Naive B cell (primary cell): ENCODE measurements at regions not wholly inside any gene's neighbourhood (a gene's known extent, or its start where the extent isn't known, plus 50 kb on each side); places are given as distances from the start of the nearest gene placed in this dataset.

ENCODE experiments used
- ATAC-seq, 2 donors: fragments of 150-1000 bp; cut with Tn5 transposase; 2 replicates each; pipeline ENCODE4 v1.10.0; 2021; ENCODE audit warnings: low read depth in 2 of 2, mild to moderate bottlenecking in 2 of 2, moderate library complexity in 2 of 2
- DNase-seq: peaks from one replicate; pipeline ENCODE4 v3.0.0; 2022
- H3K27ac Mint-ChIP-seq, 6 donors: one replicate each; pipeline ENCODE4 v1.8.0; 2020 to 2022; ENCODE audit warnings: mild to moderate bottlenecking in 6 of 6, mixed read lengths in 6 of 6, moderate library complexity in 5 of 6, inconsistent platforms in 2 of 6
- H3K27me3 Mint-ChIP-seq, 3 donors: one replicate each; pipeline ENCODE4 v1.8.0; 2021 to 2022; ENCODE audit warnings: mixed read lengths in 3 of 3, mild to moderate bottlenecking in 1 of 3
- H3K36me3 Mint-ChIP-seq, 2 donors: one replicate each; pipeline ENCODE4 v1.8.0; 2020 to 2022; ENCODE audit warnings: mixed read lengths in 2 of 2, inconsistent platforms in 1 of 2, mild to moderate bottlenecking in 1 of 2
- H3K4me1 Mint-ChIP-seq, 3 donors: one replicate each; pipeline ENCODE4 v1.8.0; 2020 to 2022; ENCODE audit warnings: mixed read lengths in 3 of 3, inconsistent platforms in 1 of 3, mild to moderate bottlenecking in 1 of 3, moderate library complexity in 1 of 3
- H3K4me3 Mint-ChIP-seq, 8 donors: one replicate each; pipeline ENCODE4 v1.8.0; 2020 to 2022; ENCODE audit warnings: mild to moderate bottlenecking in 8 of 8, mixed read lengths in 8 of 8, moderate library complexity in 8 of 8, inconsistent platforms in 2 of 8
- H3K9me3 Mint-ChIP-seq, 7 donors: one replicate each; pipeline ENCODE4 v1.8.0; 2020 to 2022; ENCODE audit warnings: mixed read lengths in 7 of 7, mild to moderate bottlenecking in 5 of 7, inconsistent platforms in 2 of 7, moderate library complexity in 1 of 7

DNA sequence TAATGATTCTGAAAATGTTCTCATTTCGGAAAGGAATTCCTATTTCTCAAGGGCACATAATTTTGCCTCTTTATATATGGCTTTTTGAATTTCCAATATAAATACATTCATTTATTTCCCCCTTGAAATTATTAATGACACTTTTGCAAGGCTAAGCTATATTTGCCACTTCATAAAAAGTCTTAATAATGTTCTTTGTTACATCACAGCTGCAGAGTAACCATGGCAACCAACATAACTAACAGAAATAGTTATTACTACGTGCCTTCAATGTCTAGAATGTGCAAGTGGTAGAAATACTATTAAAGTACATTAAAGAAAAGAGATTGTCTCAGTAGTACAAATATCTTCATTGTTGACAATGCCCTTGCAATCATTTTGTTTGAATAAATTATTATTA, 471.8 kb downstream of the C3orf38 start:
- DNase-seq, result no peak
- Mint-ChIP-seq H3K4me1 (no peaks in the 10 kb centered on the region), H3K27ac (no peak overlapping the region), H3K27me3 (no peaks in the 10 kb centered on the region), H3K4me3 (no peak overlapping the region), H3K36me3 (no peaks in the 10 kb centered on the region), H3K9me3 (peaks cover 0 to 2% (median 0%) of the 10 kb centered on the region in 7 donors)
- no peak for ATAC-seq

DNA sequence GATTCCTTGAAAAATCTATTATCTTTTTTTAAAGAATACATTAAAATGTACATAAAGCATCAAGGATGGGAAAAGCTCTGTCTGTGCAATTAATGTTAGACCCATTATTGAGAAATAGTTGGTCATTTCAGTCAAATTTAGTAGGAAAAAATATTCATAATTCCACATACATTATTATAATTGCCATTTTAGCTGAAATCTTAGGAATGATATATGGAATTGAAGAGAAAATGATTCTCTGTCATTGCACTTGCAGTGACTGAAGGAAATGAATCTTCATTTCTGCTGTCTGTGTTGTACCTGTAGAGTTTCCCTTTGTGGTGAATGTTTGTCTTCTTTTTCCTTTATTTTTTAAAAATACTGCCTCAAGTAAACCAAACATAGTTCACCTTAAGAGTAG, 473.9 kb downstream of the C3orf38 start:
- Mint-ChIP-seq H3K36me3 (no peaks in the 10 kb centered on the region), H3K27ac (no peak overlapping the region), H3K9me3 (peaks cover 0 to 2% (median 0%) of the 10 kb centered on the region in 7 donors), H3K4me1 (no peaks in the 10 kb centered on the region), H3K4me3 (no peak overlapping the region), H3K27me3 (no peaks in the 10 kb centered on the region)
- DNase-seq (no peak), ATAC-seq (no peak)

- ATAC-seq, result no peak
- peak overlapping the region in 1 of 6 donors; percentile 14 for H3K27ac Mint-ChIP-seq
- no peaks in the 10 kb centered on the region for H3K4me1 Mint-ChIP-seq
- no peaks in the 10 kb centered on the region for H3K36me3 Mint-ChIP-seq
- DNase-seq, result no peak
- no peak overlapping the region for H3K4me3 Mint-ChIP-seq
- no peaks in the 10 kb centered on the region for H3K27me3 Mint-ChIP-seq
- H3K9me3 Mint-ChIP-seq, result peaks cover 0 to 2% (median 0%) of the 10 kb centered on the region in 7 donors
These were observed 476.8 kb downstream of the C3orf38 start for GRCh38 chr3:88626456-88627120.

GRCh38 chr3:88628901-88629300, 478.5 kb upstream of the EPHA3 start:
- ATAC-seq, result no peak
- no peak overlapping the region for H3K27ac Mint-ChIP-seq
- peaks cover 0 to 2% (median 0%) of the 10 kb centered on the region in 7 donors for H3K9me3 Mint-ChIP-seq

DNA sequence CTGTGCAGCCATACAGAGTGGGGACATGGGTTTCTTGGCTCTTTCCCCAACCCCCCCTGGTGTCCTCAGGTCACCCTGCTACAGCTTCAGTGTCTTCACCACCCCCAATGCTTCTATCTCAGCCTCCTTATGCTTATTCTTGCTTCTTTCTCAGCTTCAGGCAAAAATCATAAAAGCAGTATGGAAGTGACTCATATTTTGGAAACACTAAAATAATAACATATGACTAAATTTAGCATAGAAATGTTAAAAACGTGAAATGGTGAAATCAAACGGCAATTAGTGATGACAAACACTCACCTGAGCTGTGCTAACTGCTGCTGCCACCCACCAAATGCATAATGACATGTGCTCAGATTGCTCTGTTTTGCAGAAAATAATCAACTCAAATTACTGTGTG, 475.2 kb upstream of the EPHA3 start:
- Mint-ChIP-seq H3K9me3 (peaks cover 0 to 6% (median 0%) of the 10 kb centered on the region in 7 donors), H3K4me1 (no peaks in the 10 kb centered on the region), H3K27me3 (no peaks in the 10 kb centered on the region), H3K36me3 (no peaks in the 10 kb centered on the region), H3K4me3 (no peak overlapping the region), H3K27ac (no peak overlapping the region)
- DNase-seq, result no peak
- no peak for ATAC-seq

More at GRCh38 chr3:88628901-88629300, 478.5 kb upstream of the EPHA3 start:
- no peak overlapping the region for H3K4me3 Mint-ChIP-seq
- H3K36me3 Mint-ChIP-seq, result no peaks in the 10 kb centered on the region
- H3K27me3 Mint-ChIP-seq, result no peaks in the 10 kb centered on the region
- H3K4me1 Mint-ChIP-seq, result no peaks in the 10 kb centered on the region
- no peak for DNase-seq

DNA sequence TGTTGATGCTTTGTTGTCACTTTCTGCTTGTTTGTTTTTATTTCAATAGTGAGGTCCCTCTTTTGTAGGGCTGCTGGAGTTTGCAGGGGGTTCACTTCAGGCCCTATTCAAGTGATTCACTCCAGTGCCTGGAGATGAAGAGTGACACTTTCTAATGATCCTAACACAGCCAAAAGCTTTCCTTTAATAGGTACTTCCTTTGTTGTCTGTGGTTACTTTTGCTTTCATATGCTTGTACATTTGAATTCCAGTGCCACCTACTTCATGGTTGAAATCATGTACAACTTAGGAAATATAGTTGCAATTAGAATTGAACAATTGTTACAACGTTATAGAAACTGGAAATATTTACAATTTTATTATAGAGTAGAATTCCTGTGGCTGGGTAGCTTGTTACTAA, 466.8 kb upstream of the EPHA3 start:
- ATAC-seq (no peak), DNase-seq (no peak)
- no peaks in the 10 kb centered on the region for H3K36me3 Mint-ChIP-seq
- peaks cover 0 to 13% (median 8%) of the 10 kb centered on the region in 7 donors for H3K9me3 Mint-ChIP-seq
- peaks cover 0 to 5% (median 5%) of the 10 kb centered on the region in 3 donors for H3K4me1 Mint-ChIP-seq
- H3K27me3 Mint-ChIP-seq, result peaks cover 0 to 6% (median 0%) of the 10 kb centered on the region in 3 donors
- H3K27ac Mint-ChIP-seq, result peak overlapping the region in 1 of 6 donors; percentile 41
- H3K4me3 Mint-ChIP-seq, result no peak overlapping the region

DNA sequence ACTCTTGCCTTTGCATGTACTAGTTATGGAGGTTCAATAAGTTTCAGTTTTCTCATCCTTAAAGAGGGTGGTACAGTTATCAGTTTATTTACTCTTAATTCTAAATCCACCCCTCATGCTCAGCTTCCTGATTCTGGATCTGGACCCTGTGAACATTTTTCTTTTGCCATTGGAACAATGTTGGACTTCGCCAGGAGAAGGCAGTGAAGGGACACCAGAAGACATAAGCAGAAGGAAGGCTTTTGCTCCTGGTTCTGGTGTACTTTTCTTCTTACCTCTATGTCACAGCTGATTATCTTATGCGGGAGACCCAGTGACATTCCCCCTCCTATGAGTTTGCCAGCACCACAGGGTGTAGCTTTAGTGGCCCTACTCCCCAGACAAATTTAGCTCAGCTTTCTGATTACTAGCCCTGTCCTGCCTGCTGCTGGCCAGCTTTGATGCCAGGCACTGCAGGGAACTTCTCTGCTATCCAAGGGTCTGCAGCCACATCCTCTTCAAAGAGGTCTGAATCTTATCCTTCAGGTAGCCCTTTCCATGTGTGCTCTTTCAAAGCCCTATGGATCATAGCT, 466.3 kb upstream of the EPHA3 start:
- DNase-seq (no peak), ATAC-seq (no peak)
- Mint-ChIP-seq H3K36me3 (no peaks in the 10 kb centered on the region), H3K27ac (no peak overlapping the region), H3K9me3 (peaks cover 0 to 13% (median 8%) of the 10 kb centered on the region in 7 donors), H3K27me3 (peaks cover 0 to 6% (median 0%) of the 10 kb centered on the region in 3 donors), H3K4me3 (no peak overlapping the region), H3K4me1 (peaks cover 0 to 5% (median 5%) of the 10 kb centered on the region in 3 donors)

- Mint-ChIP-seq H3K9me3 (peaks cover 0 to 6% (median 3%) of the 10 kb centered on the region in 7 donors), H3K36me3 (no peaks in the 10 kb centered on the region), H3K4me3 (no peak overlapping the region), H3K27me3 (no peaks in the 10 kb centered on the region), H3K4me1 (no peaks in the 10 kb centered on the region), H3K27ac (no peak overlapping the region)
- ATAC-seq (no peak), DNase-seq (no peak)
These were observed 450.0 kb upstream of the EPHA3 start for GRCh38 chr3:88657459-88657858.

DNA sequence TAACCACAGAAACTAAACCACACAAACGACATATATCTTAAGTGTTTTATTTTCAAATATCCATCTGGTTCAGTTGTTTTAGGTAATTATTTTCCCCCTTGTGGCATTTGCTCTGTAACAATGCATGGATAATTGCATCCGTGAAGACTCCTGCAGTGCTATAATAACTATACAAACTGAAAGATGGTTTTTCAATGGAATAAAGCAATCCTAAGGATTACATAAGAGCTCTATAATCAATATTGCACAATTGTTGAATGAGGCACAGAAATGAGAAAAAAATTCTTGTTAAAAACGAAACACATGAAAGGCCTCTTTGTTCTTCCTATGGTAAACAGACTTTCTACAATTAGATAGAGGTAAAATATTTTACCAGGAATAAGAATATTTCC, 446.0 kb upstream of the EPHA3 start:
- Mint-ChIP-seq H3K4me1 (no peaks in the 10 kb centered on the region), H3K27me3 (no peaks in the 10 kb centered on the region), H3K27ac (no peak overlapping the region), H3K4me3 (no peak overlapping the region), H3K9me3 (peaks cover 0 to 4% (median 3%) of the 10 kb centered on the region in 7 donors), H3K36me3 (no peaks in the 10 kb centered on the region)
- ATAC-seq (no peak), DNase-seq (no peak)

- no peak overlapping the region for H3K27ac Mint-ChIP-seq
- peaks cover 0 to 5% (median 0%) of the 10 kb centered on the region in 3 donors for H3K27me3 Mint-ChIP-seq
These were observed 439.2 kb upstream of the EPHA3 start for GRCh38 chr3:88668180-88668579.

GRCh38 chr3:88671573-88671972, 435.8 kb upstream of the EPHA3 start:
- ATAC-seq, result no peak
- Mint-ChIP-seq H3K27ac (no peak overlapping the region), H3K4me1 (no peaks in the 10 kb centered on the region), H3K9me3 (no peaks in the 10 kb centered on the region), H3K36me3 (no peaks in the 10 kb centered on the region), H3K27me3 (peaks cover 0 to 5% (median 0%) of the 10 kb centered on the region in 3 donors), H3K4me3 (no peak overlapping the region)
- DNase-seq, result no peak

More at GRCh38 chr3:88668180-88668579, 439.2 kb upstream of the EPHA3 start:
- Mint-ChIP-seq H3K9me3 (no peaks in the 10 kb centered on the region), H3K36me3 (no peaks in the 10 kb centered on the region), H3K4me1 (no peaks in the 10 kb centered on the region), H3K4me3 (no peak overlapping the region)
- ATAC-seq (no peak), DNase-seq (no peak)

DNA sequence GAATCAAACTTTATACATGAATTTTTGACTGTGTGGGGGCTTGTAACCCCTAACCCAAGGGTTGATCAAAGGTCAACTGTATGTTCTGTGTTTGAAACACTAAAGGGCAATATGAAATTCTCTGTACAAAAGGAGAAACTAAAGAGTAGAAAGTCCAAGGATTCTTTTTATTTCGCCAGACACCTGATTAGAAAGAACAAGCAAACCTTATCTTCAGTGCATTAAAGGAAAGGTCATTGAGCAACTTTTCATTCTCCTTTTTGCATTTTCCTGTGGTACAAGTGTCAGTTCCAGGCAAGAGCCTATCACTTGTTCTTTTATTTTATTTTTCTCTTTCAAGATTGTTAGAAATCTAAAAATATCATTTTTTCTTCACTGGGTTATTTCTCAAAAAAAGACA, 430.1 kb upstream of the EPHA3 start:
- DNase-seq, result no peak
- Mint-ChIP-seq H3K9me3 (no peaks in the 10 kb centered on the region), H3K4me3 (no peak overlapping the region), H3K27ac (no peak overlapping the region), H3K4me1 (no peaks in the 10 kb centered on the region), H3K27me3 (peaks cover 0 to 8% (median 0%) of the 10 kb centered on the region in 3 donors), H3K36me3 (no peaks in the 10 kb centered on the region)
- no peak for ATAC-seq

- no peaks in the 10 kb centered on the region for H3K4me1 Mint-ChIP-seq
- H3K27me3 Mint-ChIP-seq, result peaks cover 0 to 4% (median 0%) of the 10 kb centered on the region in 3 donors
- DNase-seq (no peak), ATAC-seq (no peak)
- no peaks in the 10 kb centered on the region for H3K36me3 Mint-ChIP-seq
- no peak overlapping the region for H3K4me3 Mint-ChIP-seq
- H3K9me3 Mint-ChIP-seq, result no peaks in the 10 kb centered on the region
- H3K27ac Mint-ChIP-seq, result peak overlapping the region in 1 of 6 donors; percentile 4
These were observed 428.7 kb upstream of the EPHA3 start for GRCh38 chr3:88678747-88679146.

- peak overlapping the region in 1 of 6 donors; percentile 57 for H3K27ac Mint-ChIP-seq
- H3K27me3 Mint-ChIP-seq, result peaks cover 0 to 6% (median 0%) of the 10 kb centered on the region in 3 donors
- no peak overlapping the region for H3K4me3 Mint-ChIP-seq
- H3K4me1 Mint-ChIP-seq, result peaks cover 0 to 6% (median 0%) of the 10 kb centered on the region in 3 donors
- H3K36me3 Mint-ChIP-seq, result no peaks in the 10 kb centered on the region
- no peak for ATAC-seq
- DNase-seq, result no peak
- peaks cover 0 to 3% (median 0%) of the 10 kb centered on the region in 7 donors for H3K9me3 Mint-ChIP-seq
These were observed 417.1 kb upstream of the EPHA3 start for GRCh38 chr3:88690287-88690686.
